ENCODE measurements at regions not wholly inside any gene's neighbourhood (a gene's known extent, or its start where the extent isn't known, plus 50 kb on each side); places are given as distances from the start of the nearest gene placed in this dataset.

GRCh38 chr2:204108781-204109295 lies 172.3 kb downstream of the ICOS start:
- Mint-ChIP-seq H3K4me1 (ENCODE audit: low read depth, unreplicated experiment) (peaks cover 28% of the 10 kb centered on the region), H3K27me3 (ENCODE audit: low read depth, unreplicated experiment) (peaks cover 2% of the 10 kb centered on the region), H3K27ac (ENCODE audit: unreplicated experiment) (peak overlapping the region; percentile 84), H3K36me3 (ENCODE audit: low read depth, unreplicated experiment) (no peaks in the 10 kb centered on the region), H3K9me3 (ENCODE audit: unreplicated experiment) (no peaks in the 10 kb centered on the region), H3K4me3 (ENCODE audit: unreplicated experiment) (no peak overlapping the region)
- no peaks in the 10 kb centered on the region for H3K36me3 ChIP-seq (ENCODE audit: insufficient read depth, low read length)
- no peak overlapping the region for H2AFZ ChIP-seq (ENCODE audit: low read depth, low read length)
- no peaks in the 10 kb centered on the region for H3K9me3 ChIP-seq (ENCODE audit: insufficient read depth, low read depth, low read length)
- peaks cover 20% of the 10 kb centered on the region for H3K27me3 ChIP-seq (ENCODE audit: insufficient read depth, low read length)
- no peak for DNase-seq (ENCODE audit: low read depth)
- no peak overlapping the region for H3K4me2 ChIP-seq (ENCODE audit: low read length)
- TF ChIP-seq CTCF (IDR thresholded peaks at IDR 0.05; ENCODE audit: insufficient read depth, low read depth, low read length) (no peak), EZH2 (IDR thresholded peaks at IDR 0.05; ENCODE audit: insufficient read depth, low read length) (no peak)
- H3K4me3 ChIP-seq (ENCODE audit: insufficient read depth, low read depth, low read length), result no peak overlapping the region
- H4K20me1 ChIP-seq (ENCODE audit: insufficient read depth, low read length), result no peaks in the 10 kb centered on the region
- H3K79me2 ChIP-seq (ENCODE audit: insufficient read depth, low read length), result no peaks in the 10 kb centered on the region
- no peak overlapping the region for H3K9ac ChIP-seq (ENCODE audit: low read length)
- no peak for FAIRE-seq
- H3K27ac ChIP-seq (ENCODE audit: low read depth, low read length), result no peak overlapping the region
- H3K4me1 ChIP-seq (ENCODE audit: insufficient read depth, low read length), result no peaks in the 10 kb centered on the region

GRCh38 chr2:204109681-204110080 lies 173.1 kb downstream of the ICOS start:
- H3K27ac Mint-ChIP-seq (ENCODE audit: unreplicated experiment), result peak overlapping the region; percentile 63

More at GRCh38 chr2:204109681-204110080, 173.1 kb downstream of the ICOS start:
- Histone ChIP-seq H3K27me3 (ENCODE audit: insufficient read depth, low read length) (peaks cover 20% of the 10 kb centered on the region), H3K9me3 (ENCODE audit: insufficient read depth, low read depth, low read length) (no peaks in the 10 kb centered on the region), H4K20me1 (ENCODE audit: insufficient read depth, low read length) (no peaks in the 10 kb centered on the region), H3K4me3 (ENCODE audit: insufficient read depth, low read depth, low read length) (no peak overlapping the region), H3K4me1 (ENCODE audit: insufficient read depth, low read length) (no peaks in the 10 kb centered on the region), H3K27ac (ENCODE audit: low read depth, low read length) (no peak overlapping the region), H3K4me2 (ENCODE audit: low read length) (no peak overlapping the region), H3K36me3 (ENCODE audit: insufficient read depth, low read length) (no peaks in the 10 kb centered on the region), H2AFZ (ENCODE audit: low read depth, low read length) (no peak overlapping the region), H3K9ac (ENCODE audit: low read length) (no peak overlapping the region), H3K79me2 (ENCODE audit: insufficient read depth, low read length) (no peaks in the 10 kb centered on the region)
- H3K36me3 Mint-ChIP-seq (ENCODE audit: low read depth, unreplicated experiment), result no peaks in the 10 kb centered on the region
- no peak overlapping the region for H3K4me3 Mint-ChIP-seq (ENCODE audit: unreplicated experiment)
- FAIRE-seq (no peak), DNase-seq (ENCODE audit: low read depth) (no peak)
- TF ChIP-seq CTCF (IDR thresholded peaks at IDR 0.05; ENCODE audit: insufficient read depth, low read depth, low read length) (no peak), EZH2 (IDR thresholded peaks at IDR 0.05; ENCODE audit: insufficient read depth, low read length) (no peak)
- no peaks in the 10 kb centered on the region for H3K9me3 Mint-ChIP-seq (ENCODE audit: unreplicated experiment)
- H3K4me1 Mint-ChIP-seq (ENCODE audit: low read depth, unreplicated experiment), result peaks cover 33% of the 10 kb centered on the region
- H3K27me3 Mint-ChIP-seq (ENCODE audit: low read depth, unreplicated experiment), result peaks cover 3% of the 10 kb centered on the region
